A549 (cell line): ENCODE measurements at regions not wholly inside any gene's neighbourhood (a gene's known extent, or its start where the extent isn't known, plus 50 kb on each side); places are given as distances from the start of the nearest gene placed in this dataset.

ENCODE experiments used
- ATAC-seq, 2 experiments: fragments of 200-7000 bp in 1 of 2; fragments of >200 bp in 1 of 2; cut with Nextera tagmentation in 1 of 2; cut with Tn5 transposase in 1 of 2; 3 replicates each; pipeline versions ENCODE4 v1.8.0 to v1.9.1; 2018 to 2020; ENCODE audit warnings: mild to moderate bottlenecking in 1 of 2, moderate library complexity in 1 of 2
- CTCF ChIA-PET: fragments of 300-600 bp; sonication (Branson Sonifier 250); formaldehyde crosslinking; extraction: SDS; loops from one replicate; lab custom pipeline; 2021; ENCODE audit warnings: antibody characterized with exemption, inconsistent platforms; lab: Yijun Ruan, JAX
- POLR2A ChIA-PET: fragments of 350-600 bp; formaldehyde crosslinking; extraction: SDS; loops from one replicate; lab custom pipeline; 2021; ENCODE audit warnings: antibody characterized with exemption, inconsistent platforms; lab: Yijun Ruan, JAX
- DNase-seq, 2 experiments: peaks; one replicate each; pipeline versions ENCODE4 v3.0.0 to v3.0.0-alpha.2; 2011 to 2016; ENCODE audit warnings: low read depth in 1 of 2, low spot score in 1 of 2
- FAIRE-seq: peaks from 2 replicates; lab custom pipeline; 2011; peaks lifted over from hg19 to GRCh38; lab: Jason Lieb, UNC
- H3K27ac ChIP-seq, 2 experiments: fragments of >200 bp; sonication (Bioruptor Twin); formaldehyde crosslinking; 3 replicates each; pipeline ENCODE4 v1.5.1; 2016 to 2017
- H3K4me1 ChIP-seq: fragments of >200 bp; sonication (Bioruptor Twin); formaldehyde crosslinking; 3 replicates; pipeline ENCODE4 v1.6.1; 2016
- H3K4me2 ChIP-seq: fragments of >200 bp; sonication (Bioruptor Twin); formaldehyde crosslinking; 3 replicates; pipeline ENCODE4 v1.6.1; 2016
- H3K4me3 ChIP-seq: fragments of >200 bp; sonication (Bioruptor Twin); formaldehyde crosslinking; 3 replicates; pipeline ENCODE4 v1.5.1; 2016
- H3K9me3 ChIP-seq: fragments of >200 bp; sonication (Bioruptor Twin); formaldehyde crosslinking; 3 replicates; pipeline ENCODE4 v1.6.1; 2016
- CBX2 ChIP-seq: fragments of 200-600 bp; sonication (generic); IDR thresholded peaks from 2 replicates; pipeline ENCODE4 v1.6.1; 2016; ENCODE audit warnings: low read depth, mild to moderate bottlenecking, borderline replicate concordance
- CBX8 ChIP-seq: fragments of 200-600 bp; sonication (generic); IDR thresholded peaks from 2 replicates; pipeline ENCODE4 v1.6.1; 2016
- EHMT2 ChIP-seq: fragments of 200-600 bp; sonication (generic); IDR thresholded peaks from 2 replicates; pipeline ENCODE4 v1.6.1; 2016; ENCODE audit warnings: antibody characterized with exemption, low read depth, mild to moderate bottlenecking, moderate library complexity
- ESRRA ChIP-seq: fragments of 150-350 bp; IDR thresholded peaks from 2 replicates; pipeline ENCODE4 v1.6.1; 2014; ENCODE audit warnings: mild to moderate bottlenecking, low read length, borderline replicate concordance
- FOSB ChIP-seq: fragments of 250-450 bp; sonication (Bioruptor Pico); IDR thresholded peaks from 2 replicates; pipeline ENCODE4 v1.5.0; 2020; ENCODE audit warnings: mild to moderate bottlenecking, moderate library complexity
- GATA3 ChIP-seq: IDR thresholded peaks from 2 replicates; pipeline ENCODE4 v1.6.1; 2012; ENCODE audit warnings: borderline replicate concordance
- HDAC2 ChIP-seq: fragments of 200-600 bp; sonication (generic); IDR thresholded peaks from 2 replicates; pipeline ENCODE4 v1.6.1; 2016
- HEYL ChIP-seq: fragments of 250-450 bp; sonication (Bioruptor Pico); IDR thresholded peaks from 2 replicates; pipeline ENCODE4 v1.8.0; 2021; ENCODE audit warnings: mild to moderate bottlenecking, moderate library complexity
- JUNB ChIP-seq: fragments of >200 bp; sonication (Bioruptor Twin); formaldehyde crosslinking; IDR thresholded peaks from 2 replicates; pipeline ENCODE4 v1.6.1; 2016
- KDM1A ChIP-seq: fragments of 200-600 bp; sonication (generic); IDR thresholded peaks from 2 replicates; pipeline ENCODE4 v1.6.1; 2016; ENCODE audit warnings: low read depth, mild to moderate bottlenecking
- KDM5A ChIP-seq: fragments of 200-600 bp; sonication (generic); IDR thresholded peaks from 2 replicates; pipeline ENCODE4 v1.6.1; 2016; ENCODE audit warnings: antibody characterized with exemption, mild to moderate bottlenecking
- MAZ ChIP-seq: fragments of 150-350 bp; IDR thresholded peaks from 2 replicates; pipeline ENCODE4 v1.6.1; 2014; ENCODE audit warnings: antibody characterized with exemption, low read depth, low read length, borderline replicate concordance
- NR3C1 ChIP-seq: fragments of >200 bp; sonication (Bioruptor Twin); formaldehyde crosslinking; IDR thresholded peaks from 3 replicates; pipeline ENCODE4 v1.6.1; 2017
- POLR2A ChIP-seq: IDR thresholded peaks from 2 replicates; pipeline ENCODE4 v1.6.1; 2012; ENCODE audit warnings: mild to moderate bottlenecking, low read length
- POLR2AphosphoS2 ChIP-seq: conservative IDR thresholded peaks from 2 replicates; pipeline ENCODE4 v1.6.1; 2012; ENCODE audit warnings: low read length, improper control_type of control experiment, inconsistent platforms
- RAD21 ChIP-seq, 2 experiments: fragments of >200 bp in 1 of 2; sonication (Bioruptor Twin) in 1 of 2; formaldehyde crosslinking in 1 of 2; IDR thresholded peaks in 1 of 2; conservative IDR thresholded peaks in 1 of 2; 2 replicates in 1 of 2; 3 replicates in 1 of 2; pipeline ENCODE4 v1.6.1; 2012 to 2018; ENCODE audit warnings: inconsistent platforms in 1 of 2
- RCOR1 ChIP-seq: fragments of 150-350 bp; IDR thresholded peaks from 2 replicates; pipeline ENCODE4 v1.6.1; 2014; ENCODE audit warnings: antibody characterized with exemption, low read length, low read depth
- RFX5 ChIP-seq: fragments of 450-650 bp; IDR thresholded peaks from 2 replicates; pipeline ENCODE4 v1.7.1; 2014; ENCODE audit warnings: antibody characterized with exemption, mild to moderate bottlenecking, moderate library complexity
- SREBF2 ChIP-seq: fragments of 450-650 bp; IDR thresholded peaks from 2 replicates; pipeline ENCODE4 v1.6.1; 2014; ENCODE audit warnings: mild to moderate bottlenecking, moderate library complexity
- TFCP2L1 ChIP-seq: fragments of 250-450 bp; sonication (Bioruptor Pico); IDR thresholded peaks from 2 replicates; pipeline ENCODE4 v1.5.0; 2021; ENCODE audit warnings: mild to moderate bottlenecking
- TP53 ChIP-seq: fragments of 250-450 bp; sonication (Bioruptor Pico); IDR thresholded peaks from 2 replicates; pipeline ENCODE4 v1.5.0; 2021; ENCODE audit warnings: mild to moderate bottlenecking, moderate library complexity
- ZC3H11A ChIP-seq: fragments of 450-650 bp; IDR thresholded peaks from 2 replicates; pipeline ENCODE4 v1.6.1; 2014; ENCODE audit warnings: antibody characterized with exemption, mild to moderate bottlenecking
- ZFP36 ChIP-seq: fragments of 450-650 bp; IDR thresholded peaks from 2 replicates; pipeline ENCODE4 v1.6.1; 2014; ENCODE audit warnings: borderline replicate concordance; ENCODE audit not compliant: partially characterized antibody
- ZNF302 ChIP-seq: fragments of 250-450 bp; sonication (Bioruptor Pico); IDR thresholded peaks from 2 replicates; pipeline ENCODE4 v1.9.0; 2021; ENCODE audit warnings: inconsistent platforms, mild to moderate bottlenecking, moderate library complexity
- WGBS: methylation state at CpG from one replicate; pipeline ENCODE4 v1.1.6; 2017; ENCODE audit errors: missing lambda C conversion rate; 5-methylcytosine and 5-hydroxymethylcytosine counted together
- TF ChIP-seq, protein P1 (sequence below): fragments of 450-650 bp; IDR thresholded peaks from 2 replicates; pipeline ENCODE4 v1.6.1; 2014; ENCODE audit warnings: antibody characterized with exemption
- TF ChIP-seq, protein P2 (sequence below): fragments of >200 bp; sonication (Bioruptor Twin); formaldehyde crosslinking; IDR thresholded peaks from 3 replicates; pipeline ENCODE4 v1.5.1; 2016
- TF ChIP-seq, protein P3 (sequence below): fragments of 250-450 bp; sonication (Bioruptor Pico); IDR thresholded peaks from 2 replicates; pipeline ENCODE4 v1.5.0; 2020; ENCODE audit warnings: low read depth, mild to moderate bottlenecking, moderate library complexity
- TF ChIP-seq, protein P4 (sequence below): fragments of >200 bp; sonication (Bioruptor Twin); formaldehyde crosslinking; IDR thresholded peaks from 2 replicates; pipeline ENCODE4 v1.6.1; 2016
- TF ChIP-seq, protein P5 (sequence below): fragments of >200 bp; sonication (Bioruptor Twin); formaldehyde crosslinking; IDR thresholded peaks from 3 replicates; pipeline ENCODE4 v1.6.1; 2016
- TF ChIP-seq, protein P6 (sequence below): fragments of 150-350 bp; IDR thresholded peaks from 2 replicates; pipeline ENCODE4 v1.6.1; 2014; ENCODE audit warnings: low read depth, mild to moderate bottlenecking, low read length

DNA sequence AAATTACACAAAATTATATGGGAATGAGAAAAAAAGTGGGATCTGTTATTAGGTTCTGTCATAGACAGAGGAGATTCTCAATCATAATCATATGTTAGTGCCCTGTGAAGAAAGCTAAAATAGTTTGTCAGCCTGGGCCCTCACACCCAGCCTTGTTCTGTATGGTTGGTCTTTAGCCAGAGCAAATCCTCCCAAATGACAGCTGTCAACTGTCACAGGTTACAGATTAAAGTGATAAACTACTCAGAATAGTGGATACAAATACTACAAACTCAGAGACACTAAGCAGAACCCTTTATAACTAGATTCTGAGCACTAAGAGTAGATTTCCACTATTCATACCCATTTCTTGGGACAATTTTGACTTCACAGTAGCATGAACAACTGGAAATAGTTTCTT, 405.0 kb upstream of the MEF2C start:
- Histone ChIP-seq H3K4me1 (no peaks in the 10 kb centered on the region), H3K4me2 (no peak overlapping the region), H3K4me3 (no peak overlapping the region), H3K9me3 (no peaks in the 10 kb centered on the region), H3K27ac (no peak overlapping the region)
- TF ChIP-seq ZNF302 (no peak), KDM5A (no peak), SREBF2 (no peak), RAD21 (conservative IDR thresholded peaks at IDR 0.05 in 1 of 2, IDR thresholded peaks at IDR 0.05 in 1 of 2) (no peak), TP53 (no peak), KDM1A (no peak), NR3C1 (no peak), HEYL (CRISPR knock-in tag) (no peak), JUNB (no peak), ZFP36 (no peak), POLR2AphosphoS2 (no peak), RCOR1 (no peak), FOSB (no peak)
- TF ChIP-seq, protein P1, sequence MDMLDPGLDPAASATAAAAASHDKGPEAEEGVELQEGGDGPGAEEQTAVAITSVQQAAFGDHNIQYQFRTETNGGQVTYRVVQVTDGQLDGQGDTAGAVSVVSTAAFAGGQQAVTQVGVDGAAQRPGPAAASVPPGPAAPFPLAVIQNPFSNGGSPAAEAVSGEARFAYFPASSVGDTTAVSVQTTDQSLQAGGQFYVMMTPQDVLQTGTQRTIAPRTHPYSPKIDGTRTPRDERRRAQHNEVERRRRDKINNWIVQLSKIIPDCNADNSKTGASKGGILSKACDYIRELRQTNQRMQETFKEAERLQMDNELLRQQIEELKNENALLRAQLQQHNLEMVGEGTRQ, result no peak
- TF ChIP-seq, protein P2, sequence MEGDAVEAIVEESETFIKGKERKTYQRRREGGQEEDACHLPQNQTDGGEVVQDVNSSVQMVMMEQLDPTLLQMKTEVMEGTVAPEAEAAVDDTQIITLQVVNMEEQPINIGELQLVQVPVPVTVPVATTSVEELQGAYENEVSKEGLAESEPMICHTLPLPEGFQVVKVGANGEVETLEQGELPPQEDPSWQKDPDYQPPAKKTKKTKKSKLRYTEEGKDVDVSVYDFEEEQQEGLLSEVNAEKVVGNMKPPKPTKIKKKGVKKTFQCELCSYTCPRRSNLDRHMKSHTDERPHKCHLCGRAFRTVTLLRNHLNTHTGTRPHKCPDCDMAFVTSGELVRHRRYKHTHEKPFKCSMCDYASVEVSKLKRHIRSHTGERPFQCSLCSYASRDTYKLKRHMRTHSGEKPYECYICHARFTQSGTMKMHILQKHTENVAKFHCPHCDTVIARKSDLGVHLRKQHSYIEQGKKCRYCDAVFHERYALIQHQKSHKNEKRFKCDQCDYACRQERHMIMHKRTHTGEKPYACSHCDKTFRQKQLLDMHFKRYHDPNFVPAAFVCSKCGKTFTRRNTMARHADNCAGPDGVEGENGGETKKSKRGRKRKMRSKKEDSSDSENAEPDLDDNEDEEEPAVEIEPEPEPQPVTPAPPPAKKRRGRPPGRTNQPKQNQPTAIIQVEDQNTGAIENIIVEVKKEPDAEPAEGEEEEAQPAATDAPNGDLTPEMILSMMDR, result no peak
- FAIRE-seq (no peak), ATAC-seq (no peak), DNase-seq (no peak)
- ChIA-PET CTCF (no interaction called here), POLR2A (no interaction called here)

DNA sequence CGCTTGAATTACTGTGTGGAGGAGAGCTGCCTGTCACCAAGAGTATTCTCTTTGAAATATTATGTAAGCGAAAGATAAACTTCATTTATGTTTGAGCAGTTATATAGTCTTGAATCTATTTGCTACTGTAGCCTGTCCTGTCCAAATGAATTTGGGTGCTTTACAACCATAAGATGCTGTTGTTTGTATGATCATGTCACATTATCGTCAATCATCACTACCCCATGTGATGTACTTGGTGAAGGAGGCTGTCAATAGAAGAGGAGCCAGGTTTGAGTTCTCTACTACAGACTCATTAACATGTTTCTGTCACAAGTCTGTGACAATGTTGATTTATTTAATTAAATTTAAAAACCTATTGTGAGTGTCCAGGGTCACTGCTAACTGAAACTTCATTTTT, 403.3 kb upstream of the MEF2C start:
- ATAC-seq (no peak), FAIRE-seq (no peak), DNase-seq (no peak)
- no peak overlapping the region for H3K4me3 ChIP-seq
- TF ChIP-seq, protein P3, sequence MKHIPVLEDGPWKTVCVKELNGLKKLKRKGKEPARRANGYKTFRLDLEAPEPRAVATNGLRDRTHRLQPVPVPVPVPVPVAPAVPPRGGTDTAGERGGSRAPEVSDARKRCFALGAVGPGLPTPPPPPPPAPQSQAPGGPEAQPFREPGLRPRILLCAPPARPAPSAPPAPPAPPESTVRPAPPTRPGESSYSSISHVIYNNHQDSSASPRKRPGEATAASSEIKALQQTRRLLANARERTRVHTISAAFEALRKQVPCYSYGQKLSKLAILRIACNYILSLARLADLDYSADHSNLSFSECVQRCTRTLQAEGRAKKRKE (CRISPR knock-in tag), result no peak
- TF ChIP-seq MAZ (no peak), ZC3H11A (no peak), KDM5A (no peak), CBX2 (no peak), GATA3 (no peak), KDM1A (no peak), RFX5 (no peak)
- TF ChIP-seq, protein P4, sequence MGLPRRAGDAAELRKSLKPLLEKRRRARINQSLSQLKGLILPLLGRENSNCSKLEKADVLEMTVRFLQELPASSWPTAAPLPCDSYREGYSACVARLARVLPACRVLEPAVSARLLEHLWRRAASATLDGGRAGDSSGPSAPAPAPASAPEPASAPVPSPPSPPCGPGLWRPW, result no peak
- H3K27ac ChIP-seq, result no peak overlapping the region
- H3K4me1 ChIP-seq, result no peaks in the 10 kb centered on the region
- H3K4me2 ChIP-seq, result no peak overlapping the region
- ChIA-PET CTCF (no interaction called here), POLR2A (no interaction called here)
- WGBS, result 24% methylated on average over 3 of the region's 3 CpGs
- H3K9me3 ChIP-seq, result no peaks in the 10 kb centered on the region

DNA sequence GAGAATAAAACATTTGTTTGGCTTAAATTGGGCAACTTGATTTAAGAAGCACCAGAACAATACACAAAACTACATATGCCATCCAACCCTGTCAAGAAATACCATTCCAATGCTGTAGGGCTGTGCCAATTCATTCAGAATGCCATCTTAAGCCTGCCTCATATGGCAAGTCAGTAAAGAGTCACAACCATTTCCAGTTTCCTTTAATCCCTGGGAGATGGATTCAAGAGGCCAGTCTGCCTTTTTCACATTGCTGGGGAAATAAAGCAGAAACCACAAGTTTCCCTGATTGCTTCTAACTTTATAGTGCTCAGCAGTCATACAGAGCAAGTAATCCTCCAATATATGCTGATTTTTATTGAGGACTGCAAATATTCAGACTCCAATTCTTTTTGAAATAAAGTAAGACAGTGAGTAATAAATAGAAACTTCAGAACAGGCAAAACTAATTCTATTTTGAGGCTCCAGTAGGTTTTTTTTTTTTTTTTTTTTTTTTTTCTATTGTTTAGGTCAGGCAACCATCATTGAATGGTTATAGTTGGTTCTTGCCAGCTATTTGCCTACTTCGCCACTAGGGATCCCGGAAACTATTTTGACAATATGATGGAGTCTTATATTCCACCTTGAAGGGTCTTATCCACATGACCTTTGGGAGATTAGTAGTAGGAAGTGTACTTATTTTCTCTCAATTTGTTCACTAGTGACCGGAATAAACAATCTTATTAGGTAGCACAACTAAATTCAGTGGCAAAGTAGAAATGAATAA, 400.9 kb upstream of the MEF2C start:
- ATAC-seq (no peak), DNase-seq (no peak), FAIRE-seq (no peak)
- Histone ChIP-seq H3K9me3 (no peaks in the 10 kb centered on the region), H3K4me2 (no peak overlapping the region), H3K4me3 (no peak overlapping the region), H3K27ac (no peak overlapping the region), H3K4me1 (no peaks in the 10 kb centered on the region)
- 16% methylated on average over 3 of the region's 3 CpGs for WGBS
- ChIA-PET POLR2A (no interaction called here), CTCF (no interaction called here)
- TF ChIP-seq, protein P5, sequence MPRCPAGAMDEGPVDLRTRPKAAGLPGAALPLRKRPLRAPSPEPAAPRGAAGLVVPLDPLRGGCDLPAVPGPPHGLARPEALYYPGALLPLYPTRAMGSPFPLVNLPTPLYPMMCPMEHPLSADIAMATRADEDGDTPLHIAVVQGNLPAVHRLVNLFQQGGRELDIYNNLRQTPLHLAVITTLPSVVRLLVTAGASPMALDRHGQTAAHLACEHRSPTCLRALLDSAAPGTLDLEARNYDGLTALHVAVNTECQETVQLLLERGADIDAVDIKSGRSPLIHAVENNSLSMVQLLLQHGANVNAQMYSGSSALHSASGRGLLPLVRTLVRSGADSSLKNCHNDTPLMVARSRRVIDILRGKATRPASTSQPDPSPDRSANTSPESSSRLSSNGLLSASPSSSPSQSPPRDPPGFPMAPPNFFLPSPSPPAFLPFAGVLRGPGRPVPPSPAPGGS, result no peak
- TF ChIP-seq, protein P3 (CRISPR knock-in tag), result no peak
- no peak for TF ChIP-seq CBX8
- no peak for TF ChIP-seq FOSB
- no peak for TF ChIP-seq HDAC2
- no peak for TF ChIP-seq KDM1A
- TF ChIP-seq TFCP2L1, result no peak
- TF ChIP-seq TP53, result no peak
- TF ChIP-seq, protein P6, sequence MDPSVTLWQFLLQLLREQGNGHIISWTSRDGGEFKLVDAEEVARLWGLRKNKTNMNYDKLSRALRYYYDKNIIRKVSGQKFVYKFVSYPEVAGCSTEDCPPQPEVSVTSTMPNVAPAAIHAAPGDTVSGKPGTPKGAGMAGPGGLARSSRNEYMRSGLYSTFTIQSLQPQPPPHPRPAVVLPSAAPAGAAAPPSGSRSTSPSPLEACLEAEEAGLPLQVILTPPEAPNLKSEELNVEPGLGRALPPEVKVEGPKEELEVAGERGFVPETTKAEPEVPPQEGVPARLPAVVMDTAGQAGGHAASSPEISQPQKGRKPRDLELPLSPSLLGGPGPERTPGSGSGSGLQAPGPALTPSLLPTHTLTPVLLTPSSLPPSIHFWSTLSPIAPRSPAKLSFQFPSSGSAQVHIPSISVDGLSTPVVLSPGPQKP, result no peak
- no peak for TF ChIP-seq POLR2A
- no peak for TF ChIP-seq RAD21 (conservative IDR thresholded peaks at IDR 0.05 in 1 of 2, IDR thresholded peaks at IDR 0.05 in 1 of 2)
- TF ChIP-seq EHMT2, result no peak
- no peak for TF ChIP-seq ESRRA
